NB4 (cell line): ENCODE measurements at regions not wholly inside any gene's neighbourhood (a gene's known extent, or its start where the extent isn't known, plus 50 kb on each side); places are given as distances from the start of the nearest gene placed in this dataset.
"Not testable (repeated sequence)": the region's sequence is repeated elsewhere in the genome, so short reads cannot be mapped to it uniquely, and the experiment has no call there.

Source experiments
- CTCF ChIP-seq: IDR thresholded peaks from one replicate; pipeline ENCODE4 v1.5.1; 2012; ENCODE audit warnings: low read depth, low read length
- MAX ChIP-seq: IDR thresholded peaks from 2 replicates; pipeline ENCODE4 v1.6.1; 2011; ENCODE audit warnings: low read depth, low read length

- TF ChIP-seq MAX, CTCF: not testable (repeated sequence)
Measured at GRCh38 chr7:149951579-149951978, 77.8 kb downstream of the ATP6V0E2 start.
